ENCODE measurements at regions not wholly inside any gene's neighbourhood (a gene's known extent, or its start where the extent isn't known, plus 50 kb on each side); places are given as distances from the start of the nearest gene placed in this dataset.
"Not testable (repeated sequence)": the region's sequence is repeated elsewhere in the genome, so short reads cannot be mapped to it uniquely, and the experiment has no call there.

GRCh38 chr16:21422824-21423223 lies 144.7 kb upstream of the CRYM start:
- CTCF ChIA-PET; DNase-seq (ENCODE audit: low read depth, low spot score); POLR2A ChIA-PET; H3K4me3 ChIP-seq (ENCODE audit: low read depth, low read length): not testable (repeated sequence)

- H3K4me3 ChIP-seq (ENCODE audit: low read depth, low read length); POLR2A ChIA-PET; DNase-seq (ENCODE audit: low read depth, low spot score); CTCF ChIA-PET: not testable (repeated sequence)
Measured at GRCh38 chr16:21404699-21405098, 126.6 kb upstream of the CRYM start.

DNA sequence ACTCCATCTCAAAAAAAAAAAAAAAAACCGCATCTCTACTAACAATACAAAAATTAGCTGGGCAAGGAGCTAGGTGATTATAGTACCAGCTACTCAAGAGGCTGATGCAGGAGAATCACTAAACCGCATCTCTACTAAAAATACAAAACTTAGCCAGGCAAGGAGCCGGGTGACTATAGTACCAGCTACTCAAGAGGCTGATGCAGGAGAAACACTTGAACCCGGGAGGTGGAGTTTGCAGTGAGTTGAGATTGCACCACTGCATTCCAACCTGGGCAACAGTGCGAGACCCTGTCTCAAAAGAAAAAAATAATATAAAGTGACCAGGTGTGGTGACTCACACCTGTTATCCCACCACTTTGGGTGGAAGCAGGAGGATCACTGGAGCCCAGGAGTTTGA lies 119.8 kb upstream of the CRYM start:
- DNase-seq (ENCODE audit: low read depth, low spot score); H3K4me3 ChIP-seq (ENCODE audit: low read depth, low read length); POLR2A ChIA-PET; CTCF ChIA-PET: not testable (repeated sequence)

DNA sequence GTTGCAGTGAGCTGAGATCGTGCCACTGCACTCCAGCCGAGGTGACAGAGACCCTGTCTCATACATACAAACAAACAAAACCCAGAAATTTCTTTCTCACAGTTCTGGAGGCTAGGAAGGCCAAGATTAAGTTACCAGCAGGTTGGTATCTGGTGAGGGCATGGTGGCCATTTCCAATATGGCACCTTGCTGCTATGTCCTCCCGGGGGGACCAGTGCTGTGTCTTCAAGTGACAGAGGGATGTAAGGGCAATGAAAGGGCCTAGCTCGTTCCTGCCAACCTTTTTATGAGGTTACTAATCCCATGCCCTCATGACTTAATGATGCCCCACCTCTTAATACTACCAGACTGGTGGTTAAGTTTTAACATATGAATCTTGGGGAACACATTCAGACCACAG lies 118.5 kb upstream of the CRYM start:
- H3K4me3 ChIP-seq (ENCODE audit: low read depth, low read length); DNase-seq (ENCODE audit: low read depth, low spot score); POLR2A ChIA-PET; CTCF ChIA-PET: not testable (repeated sequence)

- H3K4me3 ChIP-seq (ENCODE audit: low read depth, low read length); DNase-seq (ENCODE audit: low read depth, low spot score); CTCF ChIA-PET; POLR2A ChIA-PET: not testable (repeated sequence)
Measured at GRCh38 chr16:21390634-21391033, 112.5 kb upstream of the CRYM start.

GRCh38 chr16:21389860-21390259 lies 111.8 kb upstream of the CRYM start:
- H3K4me3 ChIP-seq (ENCODE audit: low read depth, low read length); CTCF ChIA-PET; POLR2A ChIA-PET; DNase-seq (ENCODE audit: low read depth, low spot score): not testable (repeated sequence)

DNA sequence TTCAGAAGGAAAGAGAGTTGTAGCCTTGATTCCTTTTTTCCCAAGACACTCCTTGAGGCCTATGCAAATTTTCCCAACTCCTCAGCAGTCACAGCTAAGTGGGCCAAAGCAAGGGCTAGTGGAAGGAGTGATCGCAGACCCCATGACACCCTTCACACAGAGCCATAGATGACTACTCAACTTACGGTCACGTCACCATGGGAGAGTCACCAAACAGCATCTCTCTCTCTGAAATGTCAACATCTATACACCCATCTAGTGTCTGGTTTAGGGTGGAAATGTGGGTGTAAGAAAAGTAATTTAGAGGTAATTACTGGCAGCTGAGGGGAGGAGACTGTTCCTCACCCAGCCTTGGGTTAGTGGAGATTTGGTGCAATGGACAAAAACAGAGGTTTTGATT lies 109.7 kb upstream of the CRYM start:
- H3K4me3 ChIP-seq (ENCODE audit: low read depth, low read length); DNase-seq (ENCODE audit: low read depth, low spot score); POLR2A ChIA-PET; CTCF ChIA-PET: not testable (repeated sequence)

DNA sequence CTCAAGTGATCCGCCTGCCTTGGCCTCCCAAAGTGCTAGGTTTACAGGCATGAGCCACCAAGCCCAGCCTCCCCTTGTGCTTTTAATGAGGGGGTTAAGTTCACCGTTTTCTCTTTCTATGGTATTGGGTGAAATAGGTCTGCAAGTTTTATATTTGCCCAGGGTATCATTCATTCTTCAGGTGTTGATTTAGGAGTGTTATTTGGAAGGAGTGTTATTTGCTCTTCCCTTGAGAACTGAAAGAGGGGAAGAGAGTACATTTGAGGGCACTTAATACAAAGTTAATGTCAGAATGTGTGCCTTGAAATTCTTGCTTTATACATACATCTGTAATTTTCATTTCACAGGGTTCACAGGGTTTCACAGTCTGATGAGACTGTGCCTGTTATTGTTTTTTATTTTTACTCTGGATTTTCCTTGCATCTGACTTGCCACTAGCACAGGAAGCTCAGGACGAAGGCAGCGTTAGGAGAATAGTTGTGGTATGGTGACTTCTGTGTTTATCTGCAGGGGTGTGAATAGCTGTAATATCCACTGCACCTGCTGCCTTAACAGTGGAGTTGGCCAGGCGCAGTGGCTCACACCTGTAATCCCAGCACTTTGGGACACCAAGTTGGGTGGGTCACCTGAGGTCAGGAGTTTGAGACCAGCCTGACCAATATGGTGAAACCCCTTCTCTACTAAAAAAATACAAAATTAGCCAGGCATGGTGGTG lies 108.3 kb upstream of the CRYM start:
- DNase-seq (ENCODE audit: low read depth, low spot score); CTCF ChIA-PET; POLR2A ChIA-PET; H3K4me3 ChIP-seq (ENCODE audit: low read depth, low read length): not testable (repeated sequence)

- DNase-seq (ENCODE audit: low read depth, low spot score); POLR2A ChIA-PET; H3K4me3 ChIP-seq (ENCODE audit: low read depth, low read length); CTCF ChIA-PET: not testable (repeated sequence)
Measured at GRCh38 chr16:21383682-21384081, 105.6 kb upstream of the CRYM start.

DNA sequence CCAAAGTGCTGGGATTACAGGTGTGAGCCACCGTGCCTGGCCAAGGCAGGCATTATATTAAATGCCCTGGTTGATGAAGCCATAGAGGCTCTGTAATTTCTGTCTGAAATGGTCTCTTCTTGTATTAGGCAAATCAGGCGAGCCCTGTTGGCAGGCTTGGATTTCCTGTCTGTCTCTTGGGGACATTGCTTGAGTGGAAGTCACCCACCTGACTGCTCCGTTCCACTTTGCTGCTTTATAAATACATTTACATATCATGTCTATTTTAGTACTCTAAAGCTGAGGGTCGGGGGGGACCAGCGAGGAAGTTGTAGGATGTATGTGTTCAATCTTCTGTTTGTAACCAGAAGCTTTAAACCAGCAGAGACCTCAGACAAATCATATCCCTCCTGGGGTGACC lies 101.6 kb upstream of the CRYM start:
- POLR2A ChIA-PET; CTCF ChIA-PET; H3K4me3 ChIP-seq (ENCODE audit: low read depth, low read length); DNase-seq (ENCODE audit: low read depth, low spot score): not testable (repeated sequence)

- CTCF ChIA-PET; H3K4me3 ChIP-seq (ENCODE audit: low read depth, low read length); DNase-seq (ENCODE audit: low read depth, low spot score); POLR2A ChIA-PET: not testable (repeated sequence)
Measured at GRCh38 chr16:21376196-21376899, 98.3 kb upstream of the CRYM start.

- CTCF ChIA-PET; POLR2A ChIA-PET; DNase-seq (ENCODE audit: low read depth, low spot score); H3K4me3 ChIP-seq (ENCODE audit: low read depth, low read length): not testable (repeated sequence)
Measured at GRCh38 chr16:21375334-21375733, 97.2 kb upstream of the CRYM start.

GRCh38 chr16:21373454-21373853 lies 95.4 kb upstream of the CRYM start:
- H3K4me3 ChIP-seq (ENCODE audit: low read depth, low read length); DNase-seq (ENCODE audit: low read depth, low spot score); CTCF ChIA-PET; POLR2A ChIA-PET: not testable (repeated sequence)

DNA sequence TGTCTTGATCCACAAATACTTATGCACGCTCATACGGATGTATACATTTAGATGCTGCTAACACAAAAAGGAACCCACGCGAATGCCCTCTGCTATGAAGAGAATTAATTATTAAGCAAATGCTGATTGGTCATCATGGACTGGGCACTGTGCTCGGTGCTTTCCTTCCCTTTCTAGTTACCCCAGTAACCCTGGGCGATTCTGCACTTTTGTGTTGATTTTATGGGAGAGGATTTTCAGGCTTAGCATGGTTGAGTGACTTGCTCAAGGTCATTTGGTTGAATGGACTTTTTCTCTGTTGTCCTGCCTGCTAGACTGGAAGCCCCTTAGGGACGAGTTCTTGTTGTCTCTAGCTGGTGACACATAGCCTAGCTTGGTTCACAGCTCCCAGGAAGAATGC lies 94.8 kb upstream of the CRYM start:
- CTCF ChIA-PET; POLR2A ChIA-PET; H3K4me3 ChIP-seq (ENCODE audit: low read depth, low read length); DNase-seq (ENCODE audit: low read depth, low spot score): not testable (repeated sequence)

GRCh38 chr16:21372162-21372835 lies 94.2 kb upstream of the CRYM start:
- DNase-seq (ENCODE audit: low read depth, low spot score); POLR2A ChIA-PET; H3K4me3 ChIP-seq (ENCODE audit: low read depth, low read length); CTCF ChIA-PET: not testable (repeated sequence)

- DNase-seq (ENCODE audit: low read depth, low spot score); H3K4me3 ChIP-seq (ENCODE audit: low read depth, low read length); CTCF ChIA-PET: not testable (repeated sequence)
- POLR2A ChIA-PET = interaction anchor here (0.6 kb wide), 1 partner anchor 214 kb away, joined by 3 read pairs; no protein-coding TSS in a partner anchor
Measured at GRCh38 chr16:21370791-21371190, 92.7 kb upstream of the CRYM start.
